Heart right ventricle (tissue), 16 donors: ENCODE measurements at regions not wholly inside any gene's neighbourhood (a gene's known extent, or its start where the extent isn't known, plus 50 kb on each side); places are given as distances from the start of the nearest gene placed in this dataset.

Source experiments
- ATAC-seq, 8 donors: fragments of 200-7000 bp; cut with Tn5 transposase; one replicate each; pipeline ENCODE4 v1.9.1; 2020; ENCODE audit warnings: mild to moderate bottlenecking in 8 of 8, moderate library complexity in 8 of 8, moderate number of reproducible peaks in 1 of 8
- DNase-seq, 2 donors: peaks; one replicate each; pipeline ENCODE4 v3.0.0-alpha.2; 2020
- H3K27ac ChIP-seq, 10 donors: fragments of 200-600 bp; sonication (generic) in 2 of 10; one replicate each; pipeline versions ENCODE4 v1.5.0 to v1.8.0; 2020 to 2022; ENCODE audit warnings: mild to moderate bottlenecking in 3 of 10
- H3K27me3 ChIP-seq, 7 donors: fragments of 200-600 bp; one replicate each; pipeline ENCODE4 v1.8.0; 2021 to 2022; ENCODE audit warnings: mild to moderate bottlenecking in 2 of 7
- H3K36me3 ChIP-seq, 9 donors: fragments of 200-600 bp; sonication (generic) in 1 of 9; one replicate each; pipeline versions ENCODE4 v1.5.0 to v1.8.0; 2020 to 2022; ENCODE audit warnings: mild to moderate bottlenecking in 2 of 9
- H3K4me1 ChIP-seq, 9 donors: fragments of 200-600 bp; sonication (generic) in 1 of 9; one replicate each; pipeline versions ENCODE4 v1.5.0 to v1.8.0; 2020 to 2022; ENCODE audit warnings: mild to moderate bottlenecking in 4 of 9
- H3K4me3 ChIP-seq, 10 donors: fragments of 200-600 bp; sonication (generic) in 2 of 10; one replicate each; pipeline versions ENCODE4 v1.5.0 to v1.8.0; 2020 to 2022; ENCODE audit warnings: mild to moderate bottlenecking in 7 of 10, moderate library complexity in 2 of 10
- H3K9me3 ChIP-seq, 11 donors: fragments of 200-600 bp in 10 of 11; sonication (generic) in 2 of 11; one replicate each; pipeline versions ENCODE4 v1.5.0 to v1.8.0; 2013 to 2022; ENCODE audit warnings: mild to moderate bottlenecking in 2 of 11, control low read depth in 1 of 11, moderate library complexity in 1 of 11
- CTCF ChIP-seq, 9 donors: fragments of 200-600 bp; sonication (generic) in 2 of 9; IDR thresholded peaks; one replicate each; pipeline versions ENCODE4 v1.5.0 to v1.8.0; 2021 to 2022; ENCODE audit warnings: antibody characterized with exemption in 9 of 9, mild to moderate bottlenecking in 5 of 9, moderate library complexity in 1 of 9
- WGBS, 2 donors: extraction: QIAGEN DNeasy Blood & Tissue Kit; methylation state at CpG; one replicate each; pipeline ENCODE4 v1.1.7; 2013; ENCODE audit warnings: inconsistent platforms in 1 of 2; 5-methylcytosine and 5-hydroxymethylcytosine counted together
- intact Hi-C, 10 donors: fragments of 100-400 bp; cut with DNase I; formaldehyde crosslinking; loops; one replicate each; pipeline versions ENCODE4 v1.11.1 to v1.14.2; 2022
- donor health status: Arrhythmogenic right ventricular cardiomyopathy.
- donor health status: ischemic (EF 13 %, LVEDD 7.1; RV severe dilation, severe dysfunction).
- donor health status: healthy with polysubstance abuse.
- donor health status: DM: no; HTN: yes; CAD: no.
- donor health status: DM: no; HTN: no; CAD: no.
- donor health status: ischemic (EF 25% LVEDD 6.9; RV normal size, moderate dysfunction).
- donor health status: ischemic (EF 25% LVEDD 5.7; RV mildly dilated, moderate dysfunction).
- donor health status: healthy.
- donor health status: DM: yes; HTN: yes; CAD: no.
- donor health status: Ischemic cardiomyopathy.
- donor health status: ischemic (EF 35%, LVEDD 5.7; RV mildly dilated, moderate dysfunction).
- donor health status: nonischemic (EF 11% LVEDD 7.7; RV severe dilation, severe dysfunction).
- donor health status: DM: yes; HTN: yes; CAD: no.
- donor health status: PGD.
- donor health status: ischemic (EF 29% LVEDD 5.4; RV normal size, mild dysfunction).
- donor health status: nonischemic (EF 23%, LVEDD 6.1; RV moderate dilation, normal function).

GRCh38 chr17:72515291-72516065, 394.7 kb downstream of the SOX9 start:
- DNase-seq (no peak), ATAC-seq (peak in 6 of 8 donors; percentile 12 to 67 (median 52))
- intact Hi-C loops, result loop anchor here in 5 of 10 donors (5.0 to 10.0 kb wide), 4 partner anchors 321 to 393 kb away; partner anchors contain the start of gene SOX9 (in 4 of the 5)
- no peak for TF ChIP-seq CTCF (IDR thresholded peaks at IDR 0.05)
- H3K9me3 ChIP-seq, result no peaks in the 10 kb centered on the region
- no peaks in the 10 kb centered on the region for H3K36me3 ChIP-seq
- no peak overlapping the region for H3K4me3 ChIP-seq
- 56 to 57% methylated on average over 13 of the region's 13 CpGs for WGBS, 2 donors
- peak overlapping the region in 4 of 10 donors; percentile 6 to 52 (median 38) for H3K27ac ChIP-seq
- H3K4me1 ChIP-seq, result peaks cover 0 to 29% (median 10%) of the 10 kb centered on the region in 9 donors
- peaks cover 0 to 19% (median 4%) of the 10 kb centered on the region in 7 donors for H3K27me3 ChIP-seq

GRCh38 chr17:72516772-72517399, 396.1 kb downstream of the SOX9 start:
- 46 to 49% methylated on average over 15 of the region's 15 CpGs for whole genome bisulfite sequencing, 2 donors
- ATAC-seq, result peak; percentile 29 to 74 (median 70)
- intact Hi-C loops, result loop anchor here in 5 of 10 donors (5.0 to 10.0 kb wide), 4 partner anchors 322 to 395 kb away; partner anchors contain the start of gene SOX9 (in 4 of the 5)
- peak overlapping the region in 3 of 10 donors; percentile 8 to 31 (median 15) for H3K4me3 ChIP-seq
- no peaks in the 10 kb centered on the region for H3K36me3 ChIP-seq
- no peak for TF ChIP-seq CTCF (IDR thresholded peaks at IDR 0.05)
- peaks cover 0 to 29% (median 6%) of the 10 kb centered on the region in 7 donors for H3K27me3 ChIP-seq
- no peaks in the 10 kb centered on the region for H3K9me3 ChIP-seq
- DNase-seq, result peak in 1 of 2 donors; percentile 31
- H3K4me1 ChIP-seq, result peaks cover 0 to 29% (median 10%) of the 10 kb centered on the region in 9 donors
- H3K27ac ChIP-seq, result peak overlapping the region in 3 of 10 donors; percentile 9 to 27 (median 21)

- no peak for ATAC-seq
- Histone ChIP-seq H3K27ac (peak overlapping the region in 1 of 10 donors; percentile 27), H3K27me3 (peaks cover 0 to 29% (median 6%) of the 10 kb centered on the region in 7 donors), H3K4me1 (peaks cover 0 to 29% (median 10%) of the 10 kb centered on the region in 9 donors), H3K36me3 (no peaks in the 10 kb centered on the region), H3K9me3 (no peaks in the 10 kb centered on the region), H3K4me3 (peak overlapping the region in 1 of 10 donors; percentile 15)
- no peak for DNase-seq
- no peak for TF ChIP-seq CTCF (IDR thresholded peaks at IDR 0.05)
- intact Hi-C loops, result loop anchor here in 5 of 10 donors (5.0 to 10.0 kb wide), 4 partner anchors 323 to 395 kb away; partner anchors contain the start of gene SOX9 (in 4 of the 5)
- WGBS, 2 donors, result 60 to 68% methylated on average over 7 of the region's 7 CpGs
These were observed 396.8 kb downstream of the SOX9 start for GRCh38 chr17:72517413-72518158.
